Stimulated activated CD8-positive, alpha-beta memory T cell treated with anti-CD3 and anti-CD28 coated beads, Interleukin-15, amount 100 ng/mL, for 1 hour (primary cell): ENCODE measurements at regions not wholly inside any gene's neighbourhood (a gene's known extent, or its start where the extent isn't known, plus 50 kb on each side); places are given as distances from the start of the nearest gene placed in this dataset.
"Not testable (repeated sequence)": the region's sequence is repeated elsewhere in the genome, so short reads cannot be mapped to it uniquely, and the experiment has no call there.

Experiments used
- DNase-seq: peaks from one replicate; pipeline ENCODE4 v3.0.0-alpha.2; 2020; ENCODE audit warnings: low read depth

DNA sequence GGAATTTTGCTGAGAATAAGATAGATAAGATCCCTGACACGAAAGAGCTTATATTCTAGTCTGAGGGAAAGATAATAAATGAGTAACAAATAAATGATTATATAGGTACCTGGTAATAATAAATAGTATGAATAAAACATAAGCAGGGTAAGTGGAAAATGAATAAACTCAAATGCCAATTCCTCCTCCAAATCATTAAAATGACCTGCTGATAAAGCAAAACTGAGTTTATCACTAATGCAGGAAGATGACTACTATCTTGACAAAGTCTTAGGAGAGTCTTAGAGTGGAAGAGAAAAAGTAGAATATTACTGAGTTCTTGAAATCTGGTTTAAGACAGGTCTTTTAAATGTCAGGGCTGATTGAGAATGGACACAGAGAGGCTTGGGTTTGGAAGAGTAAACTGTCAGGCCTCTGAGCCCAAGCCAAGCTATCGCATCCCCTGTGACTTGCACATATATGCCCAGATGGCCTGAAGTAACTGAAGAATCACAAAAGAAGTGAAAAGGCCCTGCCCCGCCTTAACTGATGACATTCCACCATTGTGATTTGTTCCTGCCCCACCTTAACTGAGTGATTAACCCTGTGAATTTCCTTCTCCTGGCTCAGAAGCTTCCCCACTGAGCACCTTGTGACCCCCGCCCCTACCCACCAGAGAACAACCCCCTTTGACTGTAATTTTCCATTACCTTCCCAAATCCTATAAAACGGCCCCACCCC lies 637.8 kb downstream of the UTRN start:
- DNase-seq = not testable (repeated sequence)

GRCh38 chr6:144923491-144923787 lies 638.3 kb downstream of the UTRN start:
- not testable (repeated sequence) for DNase-seq

DNA sequence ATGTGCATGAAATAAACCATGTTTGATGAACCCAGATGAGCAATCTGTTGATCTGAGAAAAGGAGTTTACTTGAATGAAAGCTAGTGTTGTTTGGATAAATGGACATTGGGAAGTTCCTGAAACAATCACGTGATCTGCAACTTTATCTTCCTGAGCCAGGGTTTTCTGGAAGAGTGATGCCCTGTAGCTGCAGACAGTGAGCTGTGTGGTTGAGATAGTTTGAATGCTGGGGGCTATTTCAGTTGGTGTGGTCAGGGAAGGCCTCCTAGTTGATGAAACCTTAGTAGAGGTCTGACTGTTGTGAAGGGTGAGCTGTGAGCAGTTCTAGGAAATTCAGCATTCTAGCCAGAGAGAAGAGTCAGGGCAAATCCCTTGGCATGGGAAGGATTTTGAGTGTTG lies 643.7 kb downstream of the UTRN start:
- DNase-seq = no peak

- DNase-seq = no peak
Measured at GRCh38 chr6:144929262-144929661, 644.1 kb downstream of the UTRN start.

GRCh38 chr6:144931172-144932035 lies 646.3 kb downstream of the UTRN start:
- DNase-seq = no peak

DNA sequence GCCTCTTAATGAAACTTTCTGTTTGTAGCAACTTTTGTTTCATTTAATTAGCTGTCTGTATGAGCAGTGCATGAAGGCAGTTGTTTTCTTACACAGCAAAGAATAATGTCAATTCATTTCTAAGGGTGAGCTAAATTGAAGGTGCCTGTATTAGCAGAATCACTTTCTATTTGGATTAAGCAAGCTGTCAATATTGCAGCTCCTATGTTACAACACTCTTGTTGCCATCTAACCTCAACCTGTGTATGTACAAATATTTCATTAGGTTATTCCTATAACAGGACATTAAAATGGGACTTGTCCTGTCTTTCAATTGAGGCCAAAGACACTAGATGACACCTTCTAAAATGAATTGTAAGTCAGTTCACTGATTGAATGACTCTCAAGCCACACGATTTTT lies 647.5 kb downstream of the UTRN start:
- DNase-seq = no peak

GRCh38 chr6:144935181-144935580 lies 650.0 kb downstream of the UTRN start:
- DNase-seq = no peak

GRCh38 chr6:144935661-144936060 lies 650.5 kb downstream of the UTRN start:
- DNase-seq = no peak

DNA sequence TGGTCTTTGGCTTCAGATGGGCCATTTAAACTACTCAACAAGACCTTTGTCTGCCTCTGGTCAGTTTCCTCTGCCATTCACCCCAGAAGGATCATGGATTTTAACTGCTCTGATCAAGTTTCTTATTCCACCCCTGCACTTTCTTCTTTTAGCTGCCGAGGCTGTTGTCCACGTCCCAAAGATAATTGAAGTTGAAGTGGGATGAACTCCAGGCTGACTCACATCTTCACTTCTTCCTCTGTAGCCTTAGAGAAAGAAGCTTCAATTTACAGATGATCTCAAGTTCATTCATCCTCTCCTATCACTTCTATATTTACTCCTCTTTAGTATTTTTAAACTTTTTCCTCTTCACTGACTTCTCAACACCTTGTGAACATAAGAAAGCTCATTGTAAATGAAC lies 651.6 kb downstream of the UTRN start:
- DNase-seq = no peak

DNA sequence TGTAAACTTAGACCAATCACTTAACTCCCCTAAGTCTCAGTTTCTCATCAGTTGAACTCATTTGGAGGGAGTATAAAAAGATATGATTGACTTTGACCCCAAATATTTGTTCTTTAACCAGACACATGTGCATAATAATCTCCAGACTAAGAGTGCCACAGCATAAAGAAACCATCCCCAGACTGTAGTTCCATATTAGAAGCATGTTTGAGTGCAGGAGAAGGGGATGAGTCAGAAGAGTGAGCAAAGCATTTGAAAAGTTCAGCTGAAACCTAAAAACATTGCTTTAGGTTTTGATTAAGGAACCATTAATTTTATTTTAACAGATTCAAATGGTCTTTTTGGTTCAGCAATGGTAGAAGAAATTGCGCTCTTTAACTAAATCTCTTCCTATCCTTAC lies 654.8 kb downstream of the UTRN start:
- DNase-seq = no peak

DNA sequence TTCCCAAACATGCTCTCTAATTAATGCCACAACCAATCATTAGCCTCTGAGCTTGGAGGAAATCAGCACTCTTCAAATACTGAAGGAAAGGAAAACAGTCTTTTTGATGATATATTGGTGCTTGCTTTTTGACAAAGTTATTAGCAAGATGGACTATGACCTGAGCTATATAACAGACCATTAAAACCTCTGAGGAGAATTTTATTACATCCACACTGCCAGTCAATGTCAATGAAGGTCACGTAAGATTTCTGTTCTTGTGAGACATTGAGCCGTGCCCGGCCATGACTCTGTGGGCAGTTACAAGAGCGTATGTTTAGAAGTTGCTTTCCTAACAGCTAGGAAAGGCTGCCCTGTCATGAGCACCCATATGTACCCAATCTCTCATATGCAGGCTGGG lies 659.0 kb downstream of the UTRN start:
- no peak for DNase-seq

DNA sequence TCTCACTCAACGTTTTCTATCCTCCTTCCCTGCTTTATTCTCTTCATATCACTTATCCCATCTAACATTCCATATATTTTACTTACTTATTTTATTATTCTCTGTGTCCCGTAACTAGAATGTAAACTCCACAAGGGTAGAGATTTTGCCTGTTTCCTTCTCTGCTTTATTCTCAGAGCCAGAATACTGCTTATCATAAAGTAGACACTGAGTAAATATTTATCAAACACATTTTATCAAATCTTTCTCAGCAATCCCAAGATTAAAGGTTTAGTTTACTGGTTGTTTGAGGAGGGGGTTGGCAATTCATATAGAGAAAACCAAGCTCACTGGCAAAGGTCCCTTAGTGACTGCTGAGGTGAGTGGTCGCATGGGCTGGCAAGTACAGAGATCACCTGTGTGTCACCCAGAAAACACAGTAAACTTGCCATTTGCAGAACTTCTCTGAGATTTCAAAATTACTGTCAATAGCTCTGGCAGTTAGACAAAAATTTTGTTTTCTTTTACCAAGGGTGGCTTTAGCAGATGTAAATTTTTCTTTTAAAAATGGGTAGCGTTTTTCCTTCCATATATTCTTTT lies 662.4 kb downstream of the UTRN start:
- DNase-seq = no peak

- no peak for DNase-seq
Measured at GRCh38 chr6:144951730-144952437, 666.7 kb downstream of the UTRN start.

DNA sequence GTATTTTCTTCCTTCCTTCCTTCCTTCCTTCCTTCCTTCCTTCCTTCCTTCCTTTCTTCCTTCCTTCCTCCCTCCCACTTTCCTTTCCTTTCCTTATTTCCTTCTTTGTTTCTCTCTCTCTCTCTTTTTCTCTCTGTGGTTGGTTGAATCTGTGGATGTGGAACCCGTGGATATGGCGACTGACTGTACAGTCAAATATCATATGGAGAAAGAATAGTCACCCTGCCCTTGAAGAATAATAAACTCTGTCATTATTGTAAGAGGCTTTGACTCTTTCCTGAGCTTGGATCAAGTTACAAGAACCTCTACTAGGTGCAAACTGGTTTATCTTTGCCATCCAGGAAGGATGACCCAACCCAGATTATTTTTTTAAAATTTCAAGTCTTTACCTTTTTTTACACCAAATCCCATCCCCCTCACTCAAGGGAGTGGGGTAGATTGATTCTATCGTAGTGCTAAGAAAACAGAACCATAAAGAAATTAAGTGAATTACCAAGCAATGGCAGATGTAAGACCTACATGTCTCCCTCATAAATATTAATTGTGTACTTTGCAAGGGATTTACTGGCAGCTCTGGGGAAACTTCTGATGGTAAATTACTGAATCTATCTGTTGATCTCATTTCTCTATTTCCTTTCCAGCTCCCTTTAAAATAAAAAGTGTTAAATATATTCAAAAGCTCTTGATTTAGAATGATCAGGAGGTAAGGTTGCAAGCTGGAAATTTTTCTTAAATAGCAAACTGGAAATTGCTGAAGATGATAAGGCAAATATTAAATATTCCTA lies 667.5 kb downstream of the UTRN start:
- no peak for DNase-seq

DNA sequence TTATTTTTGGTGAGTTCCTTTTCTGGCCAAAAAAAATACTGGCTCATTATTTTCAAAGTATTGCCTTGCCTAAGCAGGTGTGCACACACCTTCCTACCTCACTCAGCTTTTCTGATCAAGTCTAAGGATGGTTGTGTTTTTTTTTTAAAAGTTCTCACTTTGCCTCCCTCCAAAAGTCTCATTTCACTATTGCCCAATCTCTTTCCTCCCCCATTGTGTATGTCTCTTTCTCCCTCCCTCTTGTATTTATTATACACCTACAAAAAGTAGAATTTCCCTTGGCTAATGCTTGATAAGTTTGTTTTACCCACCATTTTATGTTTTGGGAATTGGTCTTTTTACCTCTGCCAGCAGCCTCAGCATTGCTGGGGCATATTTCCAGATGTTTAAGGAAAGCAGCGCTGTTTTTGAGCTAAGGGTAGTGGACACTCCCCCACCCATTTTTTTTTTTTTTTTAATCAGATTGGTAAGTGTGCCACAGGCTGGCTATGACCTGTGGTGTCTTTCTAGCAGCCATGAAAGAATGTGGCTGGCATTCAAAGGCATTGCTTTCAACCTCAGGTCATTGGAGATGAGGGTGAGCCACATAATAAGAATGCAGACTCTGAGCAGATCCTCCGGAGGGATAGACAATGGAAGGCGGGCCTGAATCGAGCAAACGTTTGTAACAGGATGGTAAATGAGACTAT lies 668.6 kb downstream of the UTRN start:
- no peak for DNase-seq

DNA sequence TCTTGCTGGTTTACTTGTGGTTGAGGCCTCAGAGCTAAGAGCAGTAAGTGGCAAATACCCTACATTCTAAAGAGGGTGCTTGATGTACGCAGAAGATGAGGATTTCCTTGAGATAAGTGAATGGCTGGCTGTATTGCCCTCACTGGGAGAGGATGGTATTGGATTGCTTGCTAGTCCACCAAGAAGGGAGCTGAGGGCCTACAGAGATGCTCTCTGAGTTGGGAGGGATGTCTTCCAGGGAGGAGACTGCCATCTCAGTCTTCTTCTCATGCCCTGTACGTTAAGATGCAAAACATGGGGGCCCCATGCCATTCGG lies 669.1 kb downstream of the UTRN start:
- DNase-seq = no peak

DNA sequence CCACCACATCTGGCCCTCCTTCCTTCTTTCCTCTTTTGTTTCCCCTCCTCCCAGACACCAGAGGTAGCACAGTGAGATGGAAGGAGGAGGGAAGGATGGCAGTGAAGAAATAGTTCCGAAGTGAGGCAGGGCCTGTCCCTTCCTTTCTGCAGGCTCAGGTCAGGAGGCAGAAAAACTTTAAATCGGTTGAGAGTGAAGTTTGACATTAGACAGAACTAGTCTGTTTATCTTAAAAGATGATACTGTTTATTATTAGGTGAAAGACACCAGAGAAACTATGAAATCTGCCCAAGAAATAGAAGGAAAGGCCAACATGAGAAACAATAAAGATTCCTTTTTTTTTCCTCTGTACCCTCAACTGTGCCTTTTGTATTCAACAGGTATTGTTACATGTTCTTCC lies 670.3 kb downstream of the UTRN start:
- no peak for DNase-seq

DNA sequence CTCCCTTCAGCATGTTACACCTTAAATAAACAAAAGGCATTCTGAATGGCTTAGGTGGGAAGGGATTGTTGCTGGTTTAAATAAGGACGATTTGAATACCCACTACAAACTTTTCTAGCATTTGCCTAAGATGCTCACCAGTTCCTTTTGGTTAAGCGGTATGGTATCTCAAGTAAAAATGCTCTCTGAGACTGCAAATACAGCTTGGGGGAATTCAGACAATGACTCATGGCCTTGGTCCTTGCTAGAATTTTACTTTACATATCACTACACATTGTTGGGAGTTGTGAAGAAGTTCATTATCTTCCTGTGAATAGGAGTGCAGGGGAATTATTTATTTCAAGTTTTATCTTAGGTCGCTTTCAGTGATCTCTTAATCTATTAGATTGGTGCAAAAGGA lies 670.7 kb downstream of the UTRN start:
- no peak for DNase-seq

GRCh38 chr6:144956697-144957096 lies 671.6 kb downstream of the UTRN start:
- DNase-seq = not testable (repeated sequence)

GRCh38 chr6:144957236-144957937 lies 672.3 kb downstream of the UTRN start:
- no peak for DNase-seq

DNA sequence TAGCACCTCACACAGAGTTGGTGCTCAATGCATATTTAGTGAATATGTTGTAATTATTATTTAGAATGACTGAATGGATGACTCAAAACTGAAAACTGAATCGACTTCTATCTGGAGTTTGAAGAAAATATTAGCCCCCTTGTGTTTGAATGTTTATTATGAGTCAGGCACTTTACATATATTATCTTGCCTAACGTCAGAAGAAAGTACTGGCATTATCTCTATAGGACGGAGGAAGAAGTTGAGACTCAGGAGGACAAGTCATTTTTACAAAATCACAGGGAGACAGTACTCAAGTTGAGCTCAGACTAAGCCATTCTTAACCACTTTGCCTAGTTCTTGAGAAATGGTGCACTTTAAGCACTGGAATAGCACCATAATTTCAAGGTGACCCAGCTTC lies 684.0 kb downstream of the UTRN start:
- DNase-seq = no peak
